ENCODE measurements at regions not wholly inside any gene's neighbourhood (a gene's known extent, or its start where the extent isn't known, plus 50 kb on each side); places are given as distances from the start of the nearest gene placed in this dataset.
A peak's percentile ranks its signal among the peaks of the same experiment; 100 is the strongest.

DNA sequence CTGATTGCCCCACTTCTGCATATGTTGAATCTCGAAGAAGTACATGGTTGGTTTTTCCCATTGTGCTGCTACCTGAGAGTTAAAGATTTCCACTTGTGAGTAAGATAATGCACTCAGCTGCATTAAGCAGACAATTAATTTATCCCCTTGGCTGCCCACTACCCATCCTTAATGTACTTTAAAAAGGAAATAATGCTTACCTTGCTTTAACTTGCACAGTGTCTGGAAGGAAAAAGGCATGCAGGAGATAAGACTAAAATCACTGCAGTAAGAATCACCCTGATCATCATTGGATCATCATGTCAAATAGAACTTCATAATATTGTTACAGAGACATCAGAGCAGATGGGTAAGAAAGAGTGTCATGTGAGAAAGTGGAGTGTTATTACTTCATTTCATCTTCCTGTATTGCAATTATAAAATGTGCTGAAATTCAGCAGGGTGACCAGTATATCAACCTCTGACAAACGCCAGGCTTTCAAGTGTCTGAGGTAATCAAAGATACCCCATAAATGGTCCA is 207.3 kb upstream of the PIK3C3 start:
- CTCF ChIA-PET, result no interaction called here
- POLR2A ChIA-PET, result no interaction called here
- no peak for DNase-seq (ENCODE audit: extremely low spot score)
- no peak for TF ChIP-seq FOXK2 (IDR thresholded peaks at IDR 0.05)

DNA sequence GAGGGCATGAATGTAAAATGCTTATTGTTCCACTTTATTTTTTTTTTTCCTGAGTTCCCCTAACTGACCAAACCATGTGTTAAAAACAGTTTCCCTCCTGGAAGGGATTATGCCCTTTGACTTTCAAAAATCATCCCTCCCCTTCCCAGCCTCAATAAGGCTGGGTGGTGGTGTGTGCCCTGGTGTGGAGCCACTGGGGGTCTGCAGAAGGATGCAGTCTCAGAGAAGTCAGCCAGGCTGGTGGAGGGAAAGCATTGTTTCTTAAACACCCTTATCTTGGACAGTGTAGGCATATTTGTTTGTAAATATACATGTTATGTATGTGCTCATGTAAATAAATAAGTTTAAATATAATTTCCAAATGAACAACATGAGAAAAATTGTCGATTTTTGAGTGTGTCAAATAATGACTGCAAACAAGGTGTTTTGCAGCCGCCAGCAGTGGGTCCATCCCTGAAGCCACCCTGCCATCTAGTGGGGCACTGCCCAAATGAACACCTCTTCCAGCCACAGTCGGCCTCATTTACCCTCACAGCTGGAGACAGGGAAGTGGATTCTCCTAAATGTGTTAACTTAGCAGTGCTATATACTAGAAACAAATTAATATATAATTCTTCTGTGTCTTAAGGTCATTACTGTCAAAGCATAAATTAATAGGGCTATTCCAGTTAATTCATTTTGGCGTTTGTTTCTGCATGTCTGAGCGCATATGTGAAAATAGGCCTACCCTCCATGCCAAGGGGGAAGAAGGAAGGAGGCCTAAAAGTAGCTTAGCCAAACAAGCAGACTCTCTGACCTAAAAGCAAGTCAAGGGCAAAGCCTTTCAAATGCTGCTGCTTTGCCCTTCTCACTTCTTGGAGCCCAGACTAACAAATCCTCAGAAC is 209.6 kb upstream of the PIK3C3 start:
- ChIA-PET CTCF (interaction anchor here (0.6 kb wide), 1 partner anchor 213 kb away, joined by 3 read pairs; no protein-coding TSS in a partner anchor), POLR2A (no interaction called here)
- DNase-seq (ENCODE audit: extremely low spot score), result peak; percentile 39
- no peak for TF ChIP-seq ELF4 (IDR thresholded peaks at IDR 0.05)
- TF ChIP-seq, protein P1, sequence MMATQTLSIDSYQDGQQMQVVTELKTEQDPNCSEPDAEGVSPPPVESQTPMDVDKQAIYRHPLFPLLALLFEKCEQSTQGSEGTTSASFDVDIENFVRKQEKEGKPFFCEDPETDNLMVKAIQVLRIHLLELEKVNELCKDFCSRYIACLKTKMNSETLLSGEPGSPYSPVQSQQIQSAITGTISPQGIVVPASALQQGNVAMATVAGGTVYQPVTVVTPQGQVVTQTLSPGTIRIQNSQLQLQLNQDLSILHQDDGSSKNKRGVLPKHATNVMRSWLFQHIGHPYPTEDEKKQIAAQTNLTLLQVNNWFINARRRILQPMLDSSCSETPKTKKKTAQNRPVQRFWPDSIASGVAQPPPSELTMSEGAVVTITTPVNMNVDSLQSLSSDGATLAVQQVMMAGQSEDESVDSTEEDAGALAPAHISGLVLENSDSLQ (IDR thresholded peaks at IDR 0.05), result no peak
- no peak for TF ChIP-seq FOXA1 (IDR thresholded peaks at IDR 0.05)
- no peak for TF ChIP-seq LEF1 (IDR thresholded peaks at IDR 0.05; ENCODE audit: borderline replicate concordance)
- no peak for TF ChIP-seq BHLHE40 (IDR thresholded peaks at IDR 0.05; ENCODE audit: borderline replicate concordance)
- no peak for TF ChIP-seq SP1 (IDR thresholded peaks at IDR 0.05)
- TF ChIP-seq FOXK2 (IDR thresholded peaks at IDR 0.05), result no peak
- TF ChIP-seq SUZ12 (IDR thresholded peaks at IDR 0.05), result no peak
- no peak for TF ChIP-seq ZNF384 (IDR thresholded peaks at IDR 0.05)
- TF ChIP-seq HDGF (IDR thresholded peaks at IDR 0.05; ENCODE audit: borderline replicate concordance), result no peak
- no peak for TF ChIP-seq ARNT (IDR thresholded peaks at IDR 0.05)
- no peak for TF ChIP-seq TARDBP (IDR thresholded peaks at IDR 0.05)
- no peak for TF ChIP-seq NFRKB (IDR thresholded peaks at IDR 0.05)
- TF ChIP-seq FOXM1 (IDR thresholded peaks at IDR 0.05; ENCODE audit: borderline replicate concordance), result no peak
- no peak for TF ChIP-seq CTBP1 (IDR thresholded peaks at IDR 0.05; ENCODE audit: borderline replicate concordance)
- TF ChIP-seq L3MBTL2 (conservative IDR thresholded peaks at IDR 0.05), result no peak

DNA sequence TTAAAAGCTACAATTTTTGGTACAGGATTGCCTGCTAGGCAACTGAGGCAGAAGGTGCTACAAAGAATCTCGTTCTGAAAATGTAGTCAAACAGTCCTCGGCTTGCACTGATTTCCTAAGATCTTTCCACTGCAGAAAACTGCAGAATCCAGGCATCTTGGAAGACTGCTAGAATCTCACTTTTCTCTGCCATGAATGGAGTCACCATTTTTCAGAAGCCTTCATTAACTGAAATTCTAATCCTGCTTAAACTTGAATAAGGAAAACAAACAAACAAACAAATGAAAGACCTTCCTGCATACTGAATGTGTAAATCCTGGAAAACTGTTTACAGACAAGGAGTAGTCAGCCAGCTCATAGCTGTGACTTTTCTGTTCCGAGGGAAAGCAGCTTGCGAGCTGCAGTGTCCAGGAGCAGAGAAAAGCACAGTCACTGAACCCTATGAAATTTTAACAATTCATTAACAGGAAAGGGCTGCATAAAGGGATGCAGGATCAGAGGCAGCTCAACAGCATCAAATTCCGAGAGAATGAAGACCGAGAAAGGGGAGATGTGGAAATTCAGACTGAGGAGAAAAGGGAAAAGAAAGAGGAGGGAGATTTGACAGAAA is 210.5 kb upstream of the PIK3C3 start:
- CTCF ChIA-PET, result no interaction called here
- no peak for TF ChIP-seq SP1 (IDR thresholded peaks at IDR 0.05)

DNA sequence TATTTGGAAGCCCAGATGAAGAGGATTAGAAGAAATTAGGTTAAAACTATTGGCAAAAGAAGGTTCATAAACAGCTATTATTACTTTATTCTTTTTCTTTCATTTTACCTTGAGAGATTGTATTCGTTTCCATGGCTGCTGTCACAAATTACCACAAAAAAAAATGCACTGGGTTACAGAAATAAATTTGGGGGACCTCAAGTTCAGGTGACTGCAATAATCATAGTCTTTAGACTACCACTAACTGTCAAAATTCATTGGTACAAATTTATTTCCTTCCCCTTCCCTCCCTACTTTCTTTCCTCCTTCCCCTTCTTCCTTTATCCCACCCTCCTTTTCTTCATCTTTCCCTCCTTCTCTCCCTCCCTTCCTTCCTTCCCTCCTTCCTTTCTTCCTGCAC is 217.8 kb upstream of the PIK3C3 start:
- ChIA-PET CTCF (interaction anchor here (0.6 kb wide), 1 partner anchor 17 kb away, joined by 3 read pairs; no protein-coding TSS in a partner anchor), POLR2A (interaction anchor here (0.7 kb wide), 1 partner anchor 319 kb away, joined by 3 read pairs; no protein-coding TSS in a partner anchor)
- DNase-seq (ENCODE audit: extremely low spot score), result no peak
- TF ChIP-seq TARDBP (IDR thresholded peaks at IDR 0.05), result no peak
- TF ChIP-seq ARNT (IDR thresholded peaks at IDR 0.05), result no peak
- no peak for TF ChIP-seq NFRKB (IDR thresholded peaks at IDR 0.05)
- no peak for TF ChIP-seq CTBP1 (IDR thresholded peaks at IDR 0.05; ENCODE audit: borderline replicate concordance)
- no peak for TF ChIP-seq L3MBTL2 (conservative IDR thresholded peaks at IDR 0.05)
- no peak for TF ChIP-seq FOXA1 (IDR thresholded peaks at IDR 0.05)
- TF ChIP-seq LEF1 (IDR thresholded peaks at IDR 0.05; ENCODE audit: borderline replicate concordance), result no peak
- no peak for TF ChIP-seq FOXM1 (IDR thresholded peaks at IDR 0.05; ENCODE audit: borderline replicate concordance)
- TF ChIP-seq, protein P1 (IDR thresholded peaks at IDR 0.05), result no peak
- TF ChIP-seq HDGF (IDR thresholded peaks at IDR 0.05; ENCODE audit: borderline replicate concordance), result no peak
- no peak for TF ChIP-seq SUZ12 (IDR thresholded peaks at IDR 0.05)
- TF ChIP-seq BHLHE40 (IDR thresholded peaks at IDR 0.05; ENCODE audit: borderline replicate concordance), result no peak
- no peak for TF ChIP-seq SP1 (IDR thresholded peaks at IDR 0.05)
- TF ChIP-seq FOXK2 (IDR thresholded peaks at IDR 0.05), result no peak
- no peak for TF ChIP-seq ZNF384 (IDR thresholded peaks at IDR 0.05)
- no peak for TF ChIP-seq ELF4 (IDR thresholded peaks at IDR 0.05)

More for the DNA sequence above, 210.5 kb upstream of the PIK3C3 start:
- POLR2A ChIA-PET, result no interaction called here
- no peak for DNase-seq (ENCODE audit: extremely low spot score)

DNA sequence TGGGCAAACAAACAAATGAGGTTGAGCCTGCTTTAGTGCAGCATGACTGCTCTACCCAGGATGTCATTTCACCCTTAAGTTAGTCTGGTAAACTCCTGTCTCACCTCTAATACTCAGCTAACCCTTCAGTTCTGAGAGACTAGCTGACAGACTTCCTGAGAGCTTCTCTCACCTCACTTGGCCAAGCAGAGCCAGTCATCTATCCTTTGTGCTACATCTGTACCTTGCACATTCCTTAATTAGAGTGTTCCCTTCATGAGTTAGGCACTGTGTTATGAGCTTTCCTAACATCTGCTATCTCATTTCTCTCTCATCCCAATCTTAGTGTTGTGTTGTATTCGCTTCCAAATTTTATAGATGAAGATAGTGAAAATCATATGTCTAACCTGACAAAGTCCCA is 220.1 kb upstream of the PIK3C3 start:
- ChIA-PET CTCF (no interaction called here), POLR2A (no interaction called here)
- TF ChIP-seq CTBP1 (IDR thresholded peaks at IDR 0.05; ENCODE audit: borderline replicate concordance), result no peak
- no peak for TF ChIP-seq FOXM1 (IDR thresholded peaks at IDR 0.05; ENCODE audit: borderline replicate concordance)
- TF ChIP-seq, protein P1 (IDR thresholded peaks at IDR 0.05), result no peak
- no peak for TF ChIP-seq LEF1 (IDR thresholded peaks at IDR 0.05; ENCODE audit: borderline replicate concordance)
- no peak for TF ChIP-seq ARNT (IDR thresholded peaks at IDR 0.05)
- no peak for TF ChIP-seq SUZ12 (IDR thresholded peaks at IDR 0.05)
- TF ChIP-seq L3MBTL2 (conservative IDR thresholded peaks at IDR 0.05), result no peak
- TF ChIP-seq BHLHE40 (IDR thresholded peaks at IDR 0.05; ENCODE audit: borderline replicate concordance), result no peak
- TF ChIP-seq NFRKB (IDR thresholded peaks at IDR 0.05), result no peak
- no peak for DNase-seq (ENCODE audit: extremely low spot score)

DNA sequence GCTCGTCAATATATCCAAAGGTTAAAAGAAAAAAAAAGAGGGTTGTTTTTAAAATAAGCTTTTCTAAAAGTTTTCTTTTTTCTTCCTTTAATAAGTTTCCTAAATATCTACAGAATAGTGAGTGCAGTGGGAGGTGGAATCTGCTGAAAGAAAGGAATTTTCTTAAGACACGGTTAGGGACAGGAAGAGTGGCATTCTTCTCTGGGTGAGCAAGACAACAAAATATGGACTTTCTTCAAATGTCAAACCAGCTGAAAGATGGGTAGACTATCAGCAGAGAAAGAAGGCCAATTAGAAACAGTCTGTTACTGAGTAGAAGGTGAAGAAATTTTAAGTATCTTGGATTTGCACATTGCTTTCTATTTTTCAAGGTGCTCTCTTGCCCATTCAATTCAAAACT is 222.7 kb upstream of the PIK3C3 start:
- TF ChIP-seq SP1 (IDR thresholded peaks at IDR 0.05) (no peak), ELF4 (IDR thresholded peaks at IDR 0.05) (no peak), FOXK2 (IDR thresholded peaks at IDR 0.05) (no peak), LEF1 (IDR thresholded peaks at IDR 0.05; ENCODE audit: borderline replicate concordance) (no peak), ARNT (IDR thresholded peaks at IDR 0.05) (no peak), L3MBTL2 (conservative IDR thresholded peaks at IDR 0.05) (no peak), ZNF384 (IDR thresholded peaks at IDR 0.05) (no peak), TARDBP (IDR thresholded peaks at IDR 0.05) (no peak), FOXM1 (IDR thresholded peaks at IDR 0.05; ENCODE audit: borderline replicate concordance) (no peak), NFRKB (IDR thresholded peaks at IDR 0.05) (no peak), FOXA1 (IDR thresholded peaks at IDR 0.05) (no peak)
- TF ChIP-seq, protein P1 (IDR thresholded peaks at IDR 0.05), result no peak
- no peak for DNase-seq (ENCODE audit: extremely low spot score)
- ChIA-PET CTCF (no interaction called here), POLR2A (no interaction called here)

All from HEK293T (cell line).